Neuronal stem cell (in vitro differentiated cells): ENCODE measurements at regions not wholly inside any gene's neighbourhood (a gene's known extent, or its start where the extent isn't known, plus 50 kb on each side); places are given as distances from the start of the nearest gene placed in this dataset.

Experiments
- DNase-seq: peaks from one replicate; pipeline ENCODE4 v3.0.0-alpha.2; 2013; ENCODE audit warnings: low spot score
- H2AFZ ChIP-seq: one replicate; pipeline ENCODE4 v1.6.1; 2013; ENCODE audit warnings: mild to moderate bottlenecking, low read length, inconsistent platforms
- H2AK5ac ChIP-seq: 2 replicates; pipeline ENCODE4 v1.6.1; 2013; ENCODE audit warnings: low read depth, mild to moderate bottlenecking, inconsistent platforms, low read length, moderate library complexity, mixed read lengths
- H2BK120ac ChIP-seq: 2 replicates; pipeline ENCODE4 v1.6.1; 2013; ENCODE audit warnings: low read depth, mild to moderate bottlenecking, inconsistent platforms, low read length, moderate library complexity, mixed read lengths
- H2BK12ac ChIP-seq: one replicate; pipeline ENCODE4 v1.6.1; 2013; ENCODE audit warnings: low read length, inconsistent platforms
- H2BK15ac ChIP-seq: 2 replicates; pipeline ENCODE4 v1.6.1; 2013; ENCODE audit warnings: mild to moderate bottlenecking, low read length, inconsistent platforms, mixed read lengths
- H2BK5ac ChIP-seq: one replicate; pipeline ENCODE4 v1.6.1; 2013; ENCODE audit warnings: inconsistent platforms, mild to moderate bottlenecking, low read length, moderate library complexity
- H3K14ac ChIP-seq: one replicate; pipeline ENCODE4 v1.6.1; 2013; ENCODE audit warnings: low read length, inconsistent platforms
- H3K18ac ChIP-seq: 2 replicates; pipeline ENCODE4 v1.6.1; 2013; ENCODE audit warnings: low read length, inconsistent platforms
- H3K23ac ChIP-seq: 2 replicates; pipeline ENCODE4 v1.6.1; 2013; ENCODE audit warnings: low read depth, mild to moderate bottlenecking, mixed read lengths, low read length, inconsistent platforms; ENCODE audit not compliant: poor library complexity
- H3K27ac ChIP-seq: replicated peaks from 3 replicates; pipeline ENCODE4 v1.5.1; 2013; ENCODE audit warnings: low read length, inconsistent platforms
- H3K27me3 ChIP-seq, 3 experiments: 2 replicates each; pipeline ENCODE4 v1.6.1; 2013; ENCODE audit warnings: low read length in 3 of 3, mild to moderate bottlenecking in 2 of 3, inconsistent platforms in 1 of 3, low read depth in 1 of 3, mixed read lengths in 1 of 3, moderate library complexity in 1 of 3; ENCODE audit not compliant: control insufficient read depth in 3 of 3, insufficient read depth in 3 of 3
- H3K36me3 ChIP-seq, 2 donors: replicated peaks in 1 of 2; 2 replicates each; pipeline ENCODE4 v1.6.1; 2013; ENCODE audit warnings: low read length in 2 of 2; ENCODE audit not compliant: control insufficient read depth in 2 of 2, insufficient read depth in 2 of 2
- H3K4ac ChIP-seq: 2 replicates; pipeline ENCODE4 v1.6.1; 2013; ENCODE audit warnings: inconsistent platforms, mild to moderate bottlenecking, low read length, moderate library complexity
- H3K4me1 ChIP-seq, 2 donors: 1 replicate in 1 of 2; 2 replicates in 1 of 2; pipeline ENCODE4 v1.6.1; 2013; ENCODE audit warnings: low read length in 2 of 2, low read depth in 1 of 2; ENCODE audit not compliant: control insufficient read depth in 2 of 2, insufficient read depth in 1 of 2
- H3K4me2 ChIP-seq: one replicate; pipeline ENCODE4 v1.6.1; 2013; ENCODE audit warnings: mild to moderate bottlenecking, low read length, inconsistent platforms; ENCODE audit not compliant: insufficient read depth, poor library complexity, severe bottlenecking
- H3K4me3 ChIP-seq, 2 donors: 2 replicates each; pipeline ENCODE4 v1.5.1; 2013; ENCODE audit warnings: low read length in 2 of 2, mild to moderate bottlenecking in 2 of 2, inconsistent platforms in 1 of 2, moderate library complexity in 1 of 2
- H3K79me1 ChIP-seq: one replicate; pipeline ENCODE4 v1.6.1; 2013; ENCODE audit warnings: low read depth, mild to moderate bottlenecking, inconsistent platforms, low read length, moderate library complexity
- H3K9ac ChIP-seq: one replicate; pipeline ENCODE4 v1.6.1; 2013; ENCODE audit warnings: mild to moderate bottlenecking, low read depth, low read length, inconsistent platforms; ENCODE audit not compliant: poor library complexity
- H3K9me3 ChIP-seq, 2 donors: replicated peaks in 1 of 2; 2 replicates each; pipeline versions ENCODE3 to v1.6.1; 2013; ENCODE audit warnings: low read length in 2 of 2, mild to moderate bottlenecking in 2 of 2, inconsistent platforms in 1 of 2, low read depth in 1 of 2, mixed read lengths in 1 of 2, moderate library complexity in 1 of 2; ENCODE audit not compliant: control insufficient read depth in 2 of 2, insufficient read depth in 1 of 2
- H4K8ac ChIP-seq: one replicate; pipeline ENCODE4 v1.6.1; 2013; ENCODE audit warnings: low read depth, mild to moderate bottlenecking, inconsistent platforms, low read length, moderate library complexity
- H4K91ac ChIP-seq: one replicate; pipeline ENCODE4 v1.6.1; 2013; ENCODE audit warnings: low read length, low read depth, mild to moderate bottlenecking, inconsistent platforms; ENCODE audit not compliant: poor library complexity
- WGBS, 2 donors: extraction: QIAGEN DNeasy Blood & Tissue Kit; methylation state at CpG; one replicate each; pipeline ENCODE4 v1.1.7; 2013; ENCODE audit warnings: missing lambda C conversion rate in 2 of 2, mixed read lengths in 1 of 2; ENCODE audit not compliant: insufficient read length in 2 of 2, insufficient replicate concordance in 1 of 2; ENCODE audit errors: extremely low coverage in 2 of 2; 5-methylcytosine and 5-hydroxymethylcytosine counted together

DNA sequence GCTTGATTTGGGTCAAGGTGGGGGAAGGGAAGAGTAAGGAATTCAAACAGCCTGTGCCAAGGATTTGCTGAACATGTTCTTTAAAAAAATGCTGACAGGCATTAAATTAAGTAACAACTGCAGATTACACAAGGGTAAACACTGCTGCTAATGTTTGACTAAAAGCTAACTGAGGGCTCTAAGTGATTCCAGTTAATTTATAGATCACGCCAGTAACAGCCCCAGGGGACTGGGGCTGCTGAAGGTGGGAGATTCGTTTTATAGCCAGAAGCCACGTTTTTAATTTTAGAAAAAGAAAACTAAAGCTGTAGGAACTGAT, 321.7 kb downstream of the DLEU7 start:
- H3K36me3 ChIP-seq: no peaks in the 10 kb centered on the region
- no peak overlapping the region for H2BK5ac ChIP-seq
- H2BK12ac ChIP-seq: no peak overlapping the region
- H2AFZ ChIP-seq: peak overlapping the region; percentile 2
- H3K9me3 ChIP-seq: no peaks in the 10 kb centered on the region
- H3K23ac ChIP-seq: no peak overlapping the region
- H3K4me1 ChIP-seq: peaks cover 2% of the 10 kb centered on the region in 2 donors
- no peak overlapping the region for H2AK5ac ChIP-seq
- no peak for DNase-seq
- no peak overlapping the region for H3K9ac ChIP-seq
- H3K4me2 ChIP-seq: no peak overlapping the region
- no peak overlapping the region for H3K18ac ChIP-seq
- H2BK15ac ChIP-seq: no peak overlapping the region
- H3K27me3 ChIP-seq: no peaks in the 10 kb centered on the region
- H3K4ac ChIP-seq: no peak overlapping the region
- no peak overlapping the region for H4K91ac ChIP-seq
- H3K79me1 ChIP-seq: no peaks in the 10 kb centered on the region
- no peak overlapping the region for H3K4me3 ChIP-seq
- H2BK120ac ChIP-seq: no peak overlapping the region
- no peak overlapping the region for H3K27ac ChIP-seq
- no peak overlapping the region for H4K8ac ChIP-seq
- no CpG with 5 or more reads among the region's 3 CpGs for WGBS, 2 donors
- no peak overlapping the region for H3K14ac ChIP-seq

DNA sequence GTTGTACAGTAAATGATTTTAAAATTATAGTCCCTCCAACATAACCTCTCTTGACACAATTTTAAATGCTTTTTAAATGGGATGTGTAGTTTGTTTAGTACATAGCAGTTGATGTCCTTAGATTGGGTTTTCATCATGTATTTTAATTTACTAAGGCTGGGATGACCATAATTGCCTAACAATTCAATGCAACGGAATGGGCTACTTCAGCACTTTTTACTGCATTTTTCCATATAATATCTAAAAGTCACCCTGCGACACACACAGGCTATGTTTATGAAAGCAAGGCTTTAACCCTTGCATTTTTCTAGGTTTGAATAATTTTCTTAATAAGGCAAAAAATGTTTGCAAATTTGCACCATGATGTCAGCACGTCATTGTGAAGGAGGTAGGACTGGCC, 321.0 kb downstream of the DLEU7 start:
- no peaks in the 10 kb centered on the region for H3K9me3 ChIP-seq
- no peak overlapping the region for H3K4me2 ChIP-seq
- no peak overlapping the region for H2BK12ac ChIP-seq
- H4K8ac ChIP-seq: no peak overlapping the region
- H3K9ac ChIP-seq: no peak overlapping the region
- no peak overlapping the region for H3K18ac ChIP-seq
- no peaks in the 10 kb centered on the region for H3K79me1 ChIP-seq
- no peaks in the 10 kb centered on the region for H3K27me3 ChIP-seq
- H3K4ac ChIP-seq: no peak overlapping the region
- no peak overlapping the region for H2BK120ac ChIP-seq
- no peak overlapping the region for H3K23ac ChIP-seq
- H3K36me3 ChIP-seq: no peaks in the 10 kb centered on the region
- H2BK15ac ChIP-seq: no peak overlapping the region
- no peak overlapping the region for H3K14ac ChIP-seq
- no peak overlapping the region for H3K4me3 ChIP-seq
- no peak overlapping the region for H2AK5ac ChIP-seq
- DNase-seq: no peak
- H2BK5ac ChIP-seq: no peak overlapping the region
- no peak overlapping the region for H2AFZ ChIP-seq
- peaks cover 2% of the 10 kb centered on the region in 2 donors for H3K4me1 ChIP-seq
- H3K27ac ChIP-seq: no peak overlapping the region
- no peak overlapping the region for H4K91ac ChIP-seq
- no CpG with 5 or more reads among the region's 3 CpGs for WGBS, 2 donors

DNA sequence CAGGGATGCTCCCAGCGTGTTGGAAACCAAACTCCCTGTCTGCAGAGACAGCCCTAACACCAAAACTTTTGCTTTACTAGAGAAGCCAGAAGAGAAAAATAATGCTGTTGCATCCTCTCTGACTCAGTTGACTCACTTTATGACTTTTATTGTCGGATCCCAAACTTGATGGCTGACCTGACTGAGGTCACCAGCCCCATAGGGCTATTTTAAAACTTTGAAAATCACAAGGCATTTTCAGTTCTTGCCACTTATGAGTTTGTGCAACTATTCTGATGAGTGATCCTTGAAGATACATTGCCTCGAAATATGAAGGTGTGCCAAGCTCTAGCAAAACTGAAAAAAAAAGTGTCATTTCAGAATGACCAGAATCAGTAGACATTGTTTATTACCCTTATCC, 320.2 kb downstream of the DLEU7 start:
- no CpG with 5 or more reads among the region's 3 CpGs for WGBS, 2 donors
- H2BK5ac ChIP-seq: no peak overlapping the region

DNA sequence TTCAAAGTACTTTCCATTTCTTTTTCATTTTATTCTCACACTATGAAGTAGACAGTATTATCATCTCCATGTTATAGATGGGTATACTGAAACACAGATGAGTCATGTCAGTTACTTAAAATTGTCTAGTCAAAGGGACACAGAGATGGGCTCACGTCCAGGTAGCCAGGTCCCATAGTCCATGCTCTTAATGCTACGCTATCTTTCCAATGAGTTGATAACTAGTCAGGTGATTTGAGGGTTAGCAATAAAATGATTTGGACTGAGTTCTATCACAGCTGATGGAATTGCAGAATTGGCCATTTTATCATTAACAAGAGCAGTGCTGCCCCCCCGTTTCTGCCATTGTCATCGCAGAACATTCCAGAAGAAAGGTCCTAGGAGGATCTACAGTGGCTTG, 318.9 kb downstream of the DLEU7 start:
- no peak overlapping the region for H2BK120ac ChIP-seq
- no CpG with 5 or more reads among the region's 4 CpGs for WGBS, 2 donors
- no peak overlapping the region for H2AK5ac ChIP-seq
- H4K91ac ChIP-seq: no peak overlapping the region
- no peak overlapping the region for H3K23ac ChIP-seq
- no peak overlapping the region for H2BK12ac ChIP-seq
- peaks cover 2 to 6% of the 10 kb centered on the region in 2 donors for H3K4me1 ChIP-seq
- H2AFZ ChIP-seq: no peak overlapping the region
- H3K4ac ChIP-seq: no peak overlapping the region
- H3K36me3 ChIP-seq: no peaks in the 10 kb centered on the region
- H2BK15ac ChIP-seq: no peak overlapping the region
- no peaks in the 10 kb centered on the region for H3K79me1 ChIP-seq
- H3K18ac ChIP-seq: no peak overlapping the region
- H3K14ac ChIP-seq: no peak overlapping the region
- H3K9me3 ChIP-seq: no peaks in the 10 kb centered on the region
- no peaks in the 10 kb centered on the region for H3K27me3 ChIP-seq
- no peak overlapping the region for H3K27ac ChIP-seq
- H3K4me2 ChIP-seq: no peak overlapping the region
- H2BK5ac ChIP-seq: no peak overlapping the region
- no peak overlapping the region for H3K9ac ChIP-seq
- no peak for DNase-seq
- no peak overlapping the region for H3K4me3 ChIP-seq
- no peak overlapping the region for H4K8ac ChIP-seq

More for the DNA sequence above, 320.2 kb downstream of the DLEU7 start:
- Histone ChIP-seq H3K9ac (no peak overlapping the region), H3K27me3 (no peaks in the 10 kb centered on the region), H2BK15ac (no peak overlapping the region), H3K14ac (no peak overlapping the region), H3K4me2 (no peak overlapping the region), H4K91ac (no peak overlapping the region), H3K23ac (no peak overlapping the region), H2BK12ac (no peak overlapping the region), H3K4me3 (no peak overlapping the region), H3K36me3 (no peaks in the 10 kb centered on the region), H3K18ac (no peak overlapping the region), H3K4ac (no peak overlapping the region), H2AFZ (no peak overlapping the region), H3K9me3 (no peaks in the 10 kb centered on the region), H4K8ac (no peak overlapping the region), H2AK5ac (no peak overlapping the region), H3K79me1 (no peaks in the 10 kb centered on the region), H2BK120ac (no peak overlapping the region), H3K27ac (no peak overlapping the region), H3K4me1 (peaks cover 2% of the 10 kb centered on the region in 2 donors)
- DNase-seq: no peak
